IPS-20b (cell line): ENCODE measurements at regions not wholly inside any gene's neighbourhood (a gene's known extent, or its start where the extent isn't known, plus 50 kb on each side); places are given as distances from the start of the nearest gene placed in this dataset.

Experiments used
- H3K27ac ChIP-seq: one replicate; pipeline ENCODE4 v1.5.1; 2013; ENCODE audit warnings: low read length
- H3K27me3 ChIP-seq: 2 replicates; pipeline ENCODE4 v1.6.1; 2013; ENCODE audit warnings: mild to moderate bottlenecking, low read length, inconsistent platforms; ENCODE audit not compliant: insufficient read depth
- H3K36me3 ChIP-seq: 2 replicates; pipeline ENCODE4 v1.6.1; 2013; ENCODE audit warnings: low read depth, mild to moderate bottlenecking, inconsistent platforms, low read length, moderate library complexity; ENCODE audit not compliant: insufficient read depth
- H3K4me1 ChIP-seq: 2 replicates; pipeline ENCODE4 v1.6.1; 2013; ENCODE audit warnings: mild to moderate bottlenecking, control low read depth, inconsistent platforms, low read length, moderate library complexity; ENCODE audit not compliant: insufficient read depth
- H3K4me3 ChIP-seq: 2 replicates; pipeline ENCODE4 v1.5.1; 2013; ENCODE audit warnings: mild to moderate bottlenecking, low read length, inconsistent platforms
- H3K9ac ChIP-seq: 2 replicates; pipeline ENCODE4 v1.6.1; 2013; ENCODE audit warnings: low read depth, mild to moderate bottlenecking, inconsistent platforms, low read length, moderate library complexity
- H3K9me3 ChIP-seq: 2 replicates; pipeline ENCODE4 v1.6.1; 2013; ENCODE audit warnings: mild to moderate bottlenecking, low read depth, low read length, inconsistent platforms; ENCODE audit not compliant: insufficient read depth

DNA sequence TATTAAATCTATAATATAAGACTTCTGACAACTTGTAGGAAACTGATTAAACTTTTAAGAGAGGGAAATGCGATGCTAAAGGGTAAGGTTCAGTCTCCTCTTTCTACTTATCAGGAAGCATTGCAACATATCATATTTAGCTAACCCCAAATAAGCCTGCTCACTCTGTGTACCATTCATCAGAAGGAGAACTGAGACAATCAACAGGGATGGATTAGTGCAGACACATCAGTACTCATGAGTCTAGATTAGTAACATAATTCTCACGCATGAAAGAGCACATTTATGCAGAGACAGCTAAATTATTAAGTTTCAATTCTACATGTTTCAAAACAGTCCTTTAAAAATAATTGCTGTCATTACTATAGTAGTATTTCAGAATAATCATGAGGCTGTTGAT lies 354.2 kb upstream of the ZWINT start:
- H3K9me3 ChIP-seq: no peaks in the 10 kb centered on the region

DNA sequence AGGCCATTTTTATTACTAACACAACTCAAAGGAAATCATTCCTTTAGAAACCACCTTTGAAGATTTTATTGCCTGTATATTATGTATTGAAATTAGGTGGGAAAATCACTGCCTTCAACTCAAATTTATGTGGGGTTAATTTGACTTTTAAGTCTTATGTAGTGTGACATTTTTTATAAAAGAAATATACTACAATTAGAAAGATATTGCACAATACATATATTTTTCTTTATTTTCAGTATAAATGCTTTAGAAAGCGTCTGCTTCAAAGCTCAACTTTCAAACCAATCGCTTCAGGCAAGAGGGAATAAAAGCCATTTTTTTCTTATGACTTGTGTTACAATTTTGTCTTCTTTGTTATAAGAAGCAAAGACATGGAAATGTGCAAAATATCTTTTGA lies 337.4 kb upstream of the ZWINT start:
- Histone ChIP-seq H3K27ac (no peak overlapping the region), H3K9ac (no peak overlapping the region), H3K4me3 (no peak overlapping the region), H3K36me3 (no peaks in the 10 kb centered on the region), H3K4me1 (no peaks in the 10 kb centered on the region), H3K9me3 (no peaks in the 10 kb centered on the region), H3K27me3 (no peaks in the 10 kb centered on the region)

More for the DNA sequence above, 354.2 kb upstream of the ZWINT start:
- Histone ChIP-seq H3K4me1 (no peaks in the 10 kb centered on the region), H3K27me3 (no peaks in the 10 kb centered on the region), H3K4me3 (no peak overlapping the region), H3K36me3 (no peaks in the 10 kb centered on the region), H3K27ac (no peak overlapping the region), H3K9ac (no peak overlapping the region)

DNA sequence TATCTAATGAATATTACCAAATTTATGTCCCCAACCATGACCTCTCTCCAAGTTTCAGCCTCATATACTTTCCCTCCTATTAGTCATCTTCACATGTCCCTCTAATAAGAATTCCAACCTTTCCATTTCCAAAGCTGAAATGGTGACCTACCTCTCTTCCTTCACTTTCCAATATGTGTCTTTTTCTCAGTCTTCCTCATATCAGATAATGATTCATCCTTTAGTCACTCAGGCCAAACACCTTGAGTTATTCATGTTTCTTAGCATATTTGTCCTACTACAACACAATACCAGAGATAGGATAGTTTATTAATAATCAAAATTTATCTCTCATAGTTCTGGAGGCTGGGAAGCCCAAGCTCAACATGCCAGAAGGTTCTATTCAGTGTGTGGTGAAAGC lies 318.5 kb upstream of the ZWINT start:
- H3K27ac ChIP-seq: no peak overlapping the region

DNA sequence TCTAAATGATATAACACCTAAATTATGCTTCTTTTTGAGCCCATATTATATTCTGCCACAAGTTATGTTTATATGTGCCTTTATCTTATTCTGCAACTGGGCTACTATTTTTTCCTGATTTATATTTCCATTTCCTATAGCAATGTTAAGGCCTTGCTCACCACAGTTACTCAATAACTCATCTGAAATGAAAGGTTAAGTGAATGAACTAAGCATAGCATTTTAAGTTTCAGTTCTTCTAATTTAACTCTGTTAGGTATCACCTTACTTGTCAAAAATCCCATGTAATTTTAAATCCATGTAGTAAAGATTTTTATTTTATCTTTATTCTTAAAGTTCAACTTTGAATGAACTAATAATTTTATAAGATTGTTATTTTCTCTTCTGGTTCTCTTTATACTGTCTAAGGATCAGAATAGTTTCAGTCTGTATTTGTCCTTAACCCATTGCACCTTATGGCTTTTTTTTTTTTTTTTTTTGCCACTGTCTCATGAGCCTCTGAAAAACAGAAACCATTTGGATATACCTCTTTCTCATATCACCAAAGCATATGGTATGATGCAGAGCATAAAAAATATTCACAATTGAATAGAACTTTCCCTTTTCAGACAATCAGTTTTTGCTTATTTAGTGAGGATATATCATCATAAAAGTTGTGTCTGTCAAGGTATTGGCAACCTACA lies 301.8 kb upstream of the ZWINT start:
- H3K36me3 ChIP-seq: no peaks in the 10 kb centered on the region

More for the DNA sequence above, 318.5 kb upstream of the ZWINT start:
- Histone ChIP-seq H3K36me3 (no peaks in the 10 kb centered on the region), H3K9ac (no peak overlapping the region), H3K27me3 (no peaks in the 10 kb centered on the region), H3K9me3 (peaks cover 17% of the 10 kb centered on the region), H3K4me1 (no peaks in the 10 kb centered on the region), H3K4me3 (no peak overlapping the region)

DNA sequence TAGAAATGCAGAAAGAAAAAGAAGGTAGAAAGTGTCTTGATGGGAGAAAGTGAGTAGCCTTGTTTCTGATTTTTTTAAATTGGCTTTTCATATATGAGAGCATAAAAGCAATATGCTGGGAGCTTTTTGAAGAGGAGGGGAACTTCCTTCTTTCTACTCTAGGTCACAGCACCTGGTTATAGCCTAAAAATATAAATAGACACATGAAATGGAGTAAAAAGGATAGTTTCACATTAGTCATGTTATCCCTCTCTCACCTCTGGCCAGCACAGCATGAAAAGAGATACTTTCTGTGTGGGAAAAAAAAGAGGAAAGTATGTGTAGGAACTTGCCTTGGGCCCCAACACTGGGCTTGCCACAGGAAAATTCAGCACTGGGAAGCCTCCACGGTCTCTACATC lies 292.2 kb upstream of the ZWINT start:
- Histone ChIP-seq H3K9ac (no peak overlapping the region), H3K27ac (no peak overlapping the region), H3K9me3 (no peaks in the 10 kb centered on the region), H3K4me3 (no peak overlapping the region), H3K27me3 (no peaks in the 10 kb centered on the region), H3K4me1 (no peaks in the 10 kb centered on the region), H3K36me3 (no peaks in the 10 kb centered on the region)

More for the DNA sequence above, 301.8 kb upstream of the ZWINT start:
- no peaks in the 10 kb centered on the region for H3K4me1 ChIP-seq
- H3K27me3 ChIP-seq: no peaks in the 10 kb centered on the region
- H3K9me3 ChIP-seq: no peaks in the 10 kb centered on the region
- H3K4me3 ChIP-seq: no peak overlapping the region
- no peak overlapping the region for H3K27ac ChIP-seq
- H3K9ac ChIP-seq: no peak overlapping the region

DNA sequence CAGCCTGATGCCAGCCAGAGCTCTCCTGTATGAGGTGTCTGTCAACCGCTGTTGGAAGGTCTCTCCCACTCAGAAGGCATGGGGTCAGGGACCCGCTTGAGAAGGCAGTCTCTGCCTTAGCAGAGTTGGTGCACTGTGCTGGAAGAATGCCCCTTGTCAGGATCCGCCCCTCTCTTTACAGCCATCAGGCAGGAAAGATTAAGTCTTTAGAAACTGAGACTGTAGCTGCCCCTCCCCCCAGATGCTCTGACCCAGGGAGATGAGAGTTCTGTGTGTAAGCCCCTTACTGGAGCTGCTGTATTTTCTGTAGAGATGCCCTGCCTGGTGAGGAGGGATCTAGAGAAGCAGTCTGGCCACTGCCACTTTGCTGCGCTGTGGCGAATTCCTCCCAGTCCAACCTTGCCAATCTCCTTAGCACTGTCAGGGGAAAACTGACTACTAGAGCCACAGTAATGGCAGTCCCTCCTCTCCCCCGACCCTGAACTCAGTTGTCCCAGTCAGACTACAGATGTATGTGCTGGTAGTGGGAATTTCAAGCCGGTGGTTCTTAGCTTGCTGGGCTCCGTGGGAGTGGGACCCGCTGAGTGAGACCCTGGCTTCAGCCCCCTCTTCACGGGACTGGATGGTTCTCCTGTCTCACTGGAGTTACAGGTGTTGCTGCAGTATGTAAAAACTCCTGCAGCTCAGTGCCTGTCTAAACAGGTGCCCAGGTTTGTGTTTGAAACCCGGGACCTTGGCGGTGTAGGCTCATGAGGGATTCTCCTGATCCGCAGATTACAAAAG lies 285.5 kb upstream of the ZWINT start:
- no peak overlapping the region for H3K27ac ChIP-seq
- H3K9me3 ChIP-seq: no peaks in the 10 kb centered on the region
- H3K36me3 ChIP-seq: no peaks in the 10 kb centered on the region
- H3K4me1 ChIP-seq: no peaks in the 10 kb centered on the region
- H3K9ac ChIP-seq: no peak overlapping the region
- H3K4me3 ChIP-seq: no peak overlapping the region
- H3K27me3 ChIP-seq: no peaks in the 10 kb centered on the region

DNA sequence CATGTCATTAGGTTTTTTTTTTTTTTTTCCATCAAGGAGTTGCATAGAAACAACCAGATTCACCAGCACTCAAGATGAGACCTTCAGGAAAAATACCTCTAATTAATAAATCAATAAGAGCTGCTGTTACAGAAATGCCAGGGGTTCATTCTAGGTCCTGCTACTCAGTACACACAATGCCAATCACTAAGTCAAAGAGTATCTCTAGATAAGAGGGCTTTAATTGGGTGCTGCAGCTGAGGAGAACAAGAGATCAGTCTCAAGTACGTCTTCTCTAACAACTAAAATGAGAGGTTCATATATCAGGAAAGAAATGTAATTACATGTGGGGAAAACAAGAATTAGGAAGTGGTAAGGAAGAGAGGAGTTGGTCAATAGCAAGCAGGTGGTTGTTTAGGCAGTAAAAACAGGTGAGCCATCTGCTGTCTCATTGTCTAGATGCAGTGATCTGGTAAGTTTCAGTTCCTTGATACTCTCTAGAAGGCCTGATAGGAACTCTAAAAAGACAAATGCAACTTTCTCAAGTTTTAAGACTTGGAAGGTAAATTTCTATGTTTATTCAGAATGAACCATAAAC lies 272.9 kb upstream of the ZWINT start:
- no peak overlapping the region for H3K9ac ChIP-seq
- H3K4me1 ChIP-seq: no peaks in the 10 kb centered on the region
- no peaks in the 10 kb centered on the region for H3K9me3 ChIP-seq
- no peaks in the 10 kb centered on the region for H3K27me3 ChIP-seq
- no peak overlapping the region for H3K4me3 ChIP-seq
- no peaks in the 10 kb centered on the region for H3K36me3 ChIP-seq
- H3K27ac ChIP-seq: no peak overlapping the region

DNA sequence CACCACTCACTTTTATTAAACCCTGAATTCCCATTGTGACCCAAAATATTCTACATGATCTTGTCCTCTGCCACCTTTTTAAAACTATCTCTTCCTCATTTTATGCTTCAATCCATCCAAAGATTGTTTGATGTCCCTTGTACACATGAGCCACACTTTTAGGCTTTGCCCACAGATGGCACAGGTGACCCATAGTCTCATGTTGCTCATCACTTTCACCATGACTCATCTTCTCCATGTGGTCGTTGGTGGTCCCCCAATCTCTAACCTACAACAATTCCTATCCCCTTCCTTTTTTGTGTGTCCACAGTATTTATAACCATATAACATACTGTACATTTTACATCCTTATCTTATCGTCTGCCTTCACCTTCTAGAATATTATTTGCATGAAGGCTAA lies 271.5 kb upstream of the ZWINT start:
- H3K27ac ChIP-seq: no peak overlapping the region
- H3K4me1 ChIP-seq: no peaks in the 10 kb centered on the region
- no peak overlapping the region for H3K4me3 ChIP-seq
- no peaks in the 10 kb centered on the region for H3K27me3 ChIP-seq
- no peak overlapping the region for H3K9ac ChIP-seq
- no peaks in the 10 kb centered on the region for H3K9me3 ChIP-seq
- no peaks in the 10 kb centered on the region for H3K36me3 ChIP-seq

DNA sequence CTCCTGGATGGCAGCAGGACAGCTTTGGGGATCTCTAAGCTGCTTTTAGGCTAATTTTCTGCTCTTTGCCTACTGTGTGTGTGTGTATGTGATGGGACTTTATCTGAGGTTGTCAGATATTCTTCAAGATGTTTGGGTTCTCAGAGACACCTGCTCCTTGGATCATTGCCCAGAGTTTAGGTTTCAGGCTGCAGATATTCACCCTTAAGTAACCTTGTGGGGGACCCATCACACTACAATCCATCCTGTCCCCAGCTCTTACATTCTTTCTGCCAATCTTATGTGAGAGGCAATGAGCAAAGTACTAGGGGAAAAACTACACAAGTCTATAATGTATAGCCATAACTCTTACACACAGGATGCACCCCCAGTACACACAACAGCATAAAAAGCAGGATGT lies 263.0 kb upstream of the ZWINT start:
- Histone ChIP-seq H3K27me3 (no peaks in the 10 kb centered on the region), H3K9me3 (no peaks in the 10 kb centered on the region), H3K36me3 (no peaks in the 10 kb centered on the region), H3K4me1 (no peaks in the 10 kb centered on the region), H3K27ac (no peak overlapping the region), H3K4me3 (no peak overlapping the region), H3K9ac (no peak overlapping the region)

DNA sequence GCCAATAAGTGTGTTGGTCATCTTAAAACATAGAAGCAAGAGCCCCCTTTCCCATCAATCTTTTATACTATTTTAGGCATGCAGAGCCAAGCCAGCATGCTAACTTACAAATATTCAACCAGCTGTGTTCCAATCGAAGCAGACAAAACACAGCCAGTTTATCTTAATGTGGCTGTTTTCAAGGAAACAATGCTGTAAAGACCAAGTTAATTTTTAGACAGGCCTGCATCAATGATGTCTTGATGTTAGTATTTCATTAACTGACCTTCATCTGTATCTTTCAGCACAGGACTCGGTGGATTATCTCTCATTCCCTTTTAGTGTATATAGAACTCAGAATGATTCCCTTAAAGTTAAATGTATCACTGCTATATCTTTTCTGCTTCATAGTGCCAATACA lies 262.0 kb upstream of the ZWINT start:
- H3K36me3 ChIP-seq: no peaks in the 10 kb centered on the region
- no peaks in the 10 kb centered on the region for H3K4me1 ChIP-seq
- H3K9ac ChIP-seq: no peak overlapping the region
- no peaks in the 10 kb centered on the region for H3K27me3 ChIP-seq
- no peak overlapping the region for H3K27ac ChIP-seq
- no peaks in the 10 kb centered on the region for H3K9me3 ChIP-seq
- H3K4me3 ChIP-seq: no peak overlapping the region

DNA sequence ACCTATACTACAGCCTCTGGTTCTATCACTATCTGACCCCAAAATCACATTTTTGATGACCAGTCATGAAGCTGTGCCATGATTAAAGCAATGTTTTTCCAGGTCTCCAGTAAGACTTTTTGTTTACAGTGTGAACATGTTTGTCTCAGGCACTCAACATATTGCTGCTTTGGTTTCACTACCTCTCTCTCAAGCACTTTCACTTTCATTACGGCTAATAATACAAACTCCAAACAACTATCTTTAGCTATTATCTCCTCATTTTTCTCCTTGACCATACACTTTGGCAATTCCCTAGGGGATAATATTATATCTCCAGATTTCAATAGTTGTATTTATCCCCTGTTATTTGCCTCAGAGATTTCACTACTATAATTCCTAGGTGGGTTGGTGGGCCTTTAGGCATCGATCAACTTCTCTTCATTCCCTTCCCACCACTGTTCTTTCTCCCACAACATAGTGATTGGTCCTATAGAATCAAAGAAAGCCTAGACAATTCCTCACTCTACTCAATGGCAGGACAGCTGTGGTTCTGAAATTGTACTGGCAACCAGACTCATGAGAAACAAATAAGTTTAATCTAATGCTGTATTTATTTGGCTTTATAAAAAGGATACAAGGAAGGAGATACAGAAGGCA lies 261.4 kb upstream of the ZWINT start:
- no peak overlapping the region for H3K27ac ChIP-seq
- H3K27me3 ChIP-seq: no peaks in the 10 kb centered on the region
- no peaks in the 10 kb centered on the region for H3K4me1 ChIP-seq
- H3K36me3 ChIP-seq: no peaks in the 10 kb centered on the region
- no peaks in the 10 kb centered on the region for H3K9me3 ChIP-seq
- H3K9ac ChIP-seq: no peak overlapping the region
- H3K4me3 ChIP-seq: no peak overlapping the region
